GM19035 (cell line): ENCODE measurements at regions not wholly inside any gene's neighbourhood (a gene's known extent, or its start where the extent isn't known, plus 50 kb on each side); places are given as distances from the start of the nearest gene placed in this dataset.
"Not testable (repeated sequence)": the region's sequence is repeated elsewhere in the genome, so short reads cannot be mapped to it uniquely, and the experiment has no call there.

Experiments
- ATAC-seq: cut with Tn5 transposase; IDR thresholded peaks from one replicate; pipeline ENCODE4 v1.9.1; 2021; ENCODE audit not compliant: unreplicated experiment

- peak; percentile 54 for ATAC-seq
Observed at GRCh38 chr18:32884543-32884942, 111.7 kb upstream of the KLHL14 start.

GRCh38 chr18:32881009-32881408 lies 108.2 kb upstream of the KLHL14 start:
- ATAC-seq, result no peak

- ATAC-seq, result no peak
Observed at GRCh38 chr18:32879497-32879896, 106.7 kb upstream of the KLHL14 start.

- no peak for ATAC-seq
Observed at GRCh38 chr18:32878436-32878835, 105.6 kb upstream of the KLHL14 start.

- ATAC-seq, result no peak
Observed at GRCh38 chr18:32877371-32877770, 104.5 kb upstream of the KLHL14 start.

- no peak for ATAC-seq
Observed at GRCh38 chr18:32875625-32876024, 102.8 kb upstream of the KLHL14 start.

- ATAC-seq, result no peak
Observed at GRCh38 chr18:32871786-32872185, 99.0 kb upstream of the KLHL14 start.

GRCh38 chr18:32870611-32871010 lies 97.8 kb upstream of the KLHL14 start:
- ATAC-seq, result no peak

- no peak for ATAC-seq
Observed at GRCh38 chr18:32868406-32868805, 95.6 kb upstream of the KLHL14 start.

- ATAC-seq, result no peak
Observed at GRCh38 chr18:32867936-32868335, 95.1 kb upstream of the KLHL14 start.

GRCh38 chr18:32867330-32867729 lies 94.5 kb upstream of the KLHL14 start:
- no peak for ATAC-seq

GRCh38 chr18:32862031-32862430 lies 89.2 kb upstream of the KLHL14 start:
- not testable (repeated sequence) for ATAC-seq

GRCh38 chr18:32851936-32852335 lies 79.1 kb upstream of the KLHL14 start:
- no peak for ATAC-seq

- no peak for ATAC-seq
Observed at GRCh38 chr18:32848826-32849225, 76.0 kb upstream of the KLHL14 start.

- ATAC-seq, result no peak
Observed at GRCh38 chr18:32847691-32848090, 74.9 kb upstream of the KLHL14 start.

GRCh38 chr18:32846896-32847295 lies 74.1 kb upstream of the KLHL14 start:
- no peak for ATAC-seq

GRCh38 chr18:32840962-32841361 lies 68.1 kb upstream of the KLHL14 start:
- ATAC-seq, result no peak

GRCh38 chr18:32835951-32836350 lies 63.1 kb upstream of the KLHL14 start:
- no peak for ATAC-seq

- no peak for ATAC-seq
Observed at GRCh38 chr18:32831781-32832180, 59.0 kb upstream of the KLHL14 start.

- ATAC-seq, result no peak
Observed at GRCh38 chr18:32823226-32823625, 50.4 kb upstream of the KLHL14 start.
